Epidermal melanocyte (primary cell): ENCODE measurements at regions not wholly inside any gene's neighbourhood (a gene's known extent, or its start where the extent isn't known, plus 50 kb on each side); places are given as distances from the start of the nearest gene placed in this dataset.

Experiments used
- DNase-seq: peaks from one replicate; pipeline ENCODE4 v3.0.0; 2011; ENCODE audit warnings: low spot score; ENCODE audit not compliant: insufficient read length

DNA sequence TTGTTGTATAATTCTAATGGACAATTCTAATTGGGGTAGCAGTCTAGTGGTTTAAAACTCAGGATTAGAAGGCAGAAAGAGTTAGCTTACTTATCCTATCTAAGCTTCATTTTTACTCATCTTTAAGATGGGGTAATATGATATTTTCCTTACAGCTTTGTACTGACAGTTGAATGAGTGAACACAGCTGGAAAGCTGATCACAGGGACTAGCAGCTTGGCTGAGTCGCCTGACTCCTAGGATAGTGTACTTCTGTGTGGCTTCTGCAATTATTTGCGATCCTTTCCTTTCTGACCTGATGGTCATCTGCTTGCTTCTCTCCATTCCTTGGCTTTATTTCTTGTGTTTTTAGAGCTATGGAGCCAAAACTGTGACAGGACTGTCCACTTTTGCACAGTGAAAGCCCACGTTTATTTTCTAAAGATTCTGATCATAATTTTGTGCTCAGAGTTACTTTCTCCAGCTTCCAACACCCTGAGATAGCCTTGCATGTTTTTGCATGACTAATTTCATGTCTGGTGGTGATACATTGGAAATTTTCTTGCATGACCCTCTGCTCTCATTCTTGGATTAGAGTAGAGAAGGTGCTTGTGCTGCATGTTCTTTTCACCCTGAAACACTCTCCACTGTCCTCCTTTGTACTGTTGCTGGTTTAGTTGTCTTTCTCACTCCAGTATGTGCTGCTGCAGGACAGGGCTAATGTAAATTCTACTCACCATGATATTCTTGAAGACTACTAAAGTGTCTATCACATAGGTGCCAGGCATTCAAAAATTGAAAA, 377.0 kb upstream of the ATP2B1 start:
- no peak for DNase-seq

DNA sequence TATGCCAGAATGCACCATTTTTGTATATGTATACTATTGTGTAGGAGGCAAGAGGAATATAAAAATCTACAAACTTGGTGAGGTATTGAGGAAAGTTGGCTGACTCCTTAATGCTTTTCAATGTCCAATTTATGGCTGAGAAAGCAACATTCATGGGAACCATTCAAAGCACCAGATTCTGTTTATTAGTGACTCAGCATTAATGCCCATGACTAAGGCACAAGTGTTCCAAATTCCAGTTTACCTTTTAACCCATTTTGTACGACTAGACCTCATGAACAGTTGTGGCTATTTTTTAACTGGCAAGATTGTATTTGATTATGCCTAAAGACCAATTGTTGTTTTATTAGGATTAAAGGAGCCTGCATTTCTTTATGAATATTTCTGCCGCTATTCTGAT, 375.4 kb upstream of the ATP2B1 start:
- DNase-seq = no peak

DNA sequence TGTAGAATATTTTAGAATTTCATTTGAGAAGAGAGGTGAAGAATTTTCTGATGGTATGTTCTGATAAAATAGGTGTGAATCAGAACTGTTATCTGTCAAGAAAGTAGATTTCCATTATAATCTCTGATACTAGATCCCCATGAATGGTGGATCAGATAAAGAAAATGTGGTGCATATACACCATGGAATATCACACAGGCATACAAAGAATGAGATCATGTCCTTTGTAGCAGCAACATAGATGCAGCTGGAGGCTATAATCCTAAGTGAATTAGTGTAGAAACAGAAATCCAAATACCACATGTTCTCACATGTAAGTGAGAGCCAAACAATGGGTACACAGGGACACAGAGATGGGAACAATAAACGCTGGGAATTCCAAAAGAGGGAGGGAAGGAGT, 372.0 kb upstream of the ATP2B1 start:
- DNase-seq = no peak

DNA sequence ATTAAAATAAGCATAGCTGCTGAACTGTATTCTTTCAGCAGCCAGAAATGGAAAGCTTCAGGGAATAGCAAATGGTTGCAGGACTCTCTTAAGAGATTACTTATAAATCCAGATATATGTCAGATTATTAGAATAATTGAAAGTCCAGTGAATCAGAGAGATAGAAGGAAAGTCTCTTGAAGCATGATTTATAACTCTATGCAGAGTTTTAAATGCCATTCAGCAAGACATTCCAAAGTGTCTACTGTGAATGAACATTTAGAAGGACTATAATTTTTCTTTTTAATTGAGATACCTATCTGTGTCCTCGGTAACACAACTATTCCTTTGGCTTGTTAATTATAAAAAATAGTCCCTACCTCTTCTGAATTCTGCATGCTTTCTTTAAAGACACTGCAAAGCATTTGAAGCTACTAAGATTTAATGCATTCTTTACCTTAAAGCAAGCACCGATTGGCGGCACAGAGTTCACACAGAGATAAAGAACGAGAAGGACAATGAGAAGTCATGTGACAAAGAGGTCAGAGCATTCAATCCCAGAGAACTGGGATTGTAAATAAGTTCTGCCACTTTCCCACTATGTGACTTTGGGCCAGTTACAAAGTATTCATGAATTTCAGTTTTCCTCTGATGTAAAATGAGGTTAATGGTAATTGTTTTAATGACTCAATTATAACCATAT, 371.0 kb upstream of the ATP2B1 start:
- no peak for DNase-seq

DNA sequence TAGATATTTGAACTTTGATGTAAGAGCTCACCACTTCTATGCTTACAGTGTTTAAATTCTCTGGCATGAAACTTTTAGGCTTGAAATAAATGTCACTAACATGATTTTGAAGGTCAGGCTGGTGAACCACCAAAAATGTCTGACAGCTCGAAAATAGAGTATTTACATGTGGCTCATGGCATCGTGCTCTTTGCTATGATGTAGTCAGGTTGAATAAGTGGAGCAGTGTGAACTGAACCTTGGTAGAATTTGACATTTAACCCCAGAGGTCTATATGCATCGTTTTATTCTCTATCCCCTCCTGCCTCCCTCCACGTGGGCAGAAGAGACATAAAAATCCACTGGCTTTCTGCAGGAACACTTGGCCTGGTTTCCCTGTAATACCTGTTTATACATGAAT, 369.7 kb upstream of the ATP2B1 start:
- DNase-seq = no peak

DNA sequence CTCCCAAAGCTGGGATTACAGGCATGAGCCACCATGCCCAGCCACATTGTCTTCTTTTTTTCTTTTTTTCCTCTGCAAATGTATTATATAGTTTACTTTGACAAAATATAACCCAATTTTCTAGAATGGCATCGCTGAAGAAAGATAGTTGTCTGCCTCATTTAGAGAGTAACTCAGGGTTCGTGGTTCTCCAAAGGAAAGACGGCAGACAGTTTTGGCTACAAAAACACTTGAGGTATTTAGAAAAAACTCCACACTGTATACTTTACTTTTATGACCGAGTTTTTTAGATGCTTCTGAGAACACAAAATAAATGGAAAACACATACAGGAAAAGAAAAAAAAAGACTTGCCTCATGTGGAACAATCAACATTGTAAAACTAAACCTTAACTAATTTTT, 369.1 kb upstream of the ATP2B1 start:
- DNase-seq = no peak

DNA sequence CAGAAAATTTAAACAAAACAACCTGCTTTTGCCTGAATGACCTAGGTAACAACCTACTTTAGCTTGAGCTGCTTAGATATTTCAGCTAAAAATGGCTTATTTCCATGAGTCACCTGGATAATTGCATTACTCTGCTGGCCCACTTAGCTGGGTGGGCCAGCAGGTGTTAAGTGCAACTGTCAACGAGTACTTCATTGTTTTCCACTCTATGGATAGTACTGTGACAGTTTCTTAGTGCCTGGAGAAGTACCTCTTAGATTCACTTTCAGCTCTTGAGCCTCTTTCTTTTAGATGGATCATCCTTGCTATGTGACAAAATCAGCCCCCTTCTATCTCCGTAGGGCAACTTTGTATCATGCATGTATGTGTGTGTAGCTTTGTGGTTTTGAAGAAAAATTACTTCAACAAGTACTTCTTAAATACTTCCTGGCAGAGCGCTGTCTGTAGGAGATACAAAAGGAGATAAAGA, 368.2 kb upstream of the ATP2B1 start:
- DNase-seq = no peak

DNA sequence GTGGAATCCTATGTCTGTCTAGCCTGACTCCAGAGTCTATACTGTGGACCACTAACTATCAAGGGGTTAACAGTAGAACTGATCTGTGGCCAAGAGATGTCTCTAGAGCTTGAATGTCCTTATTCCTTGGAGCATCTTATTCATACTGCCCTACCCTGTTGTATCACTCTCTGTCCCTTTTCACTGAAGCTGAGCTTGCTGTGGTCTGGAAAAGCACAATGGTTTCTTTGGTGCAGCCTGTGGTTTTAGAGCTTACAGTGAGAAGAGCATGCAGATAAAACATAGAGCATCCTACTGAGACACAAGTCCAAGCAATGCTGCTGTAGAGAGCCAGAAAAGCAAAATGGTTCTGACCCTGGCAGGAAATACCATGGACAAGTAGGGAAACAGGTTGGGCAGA, 367.0 kb upstream of the ATP2B1 start:
- no peak for DNase-seq

DNA sequence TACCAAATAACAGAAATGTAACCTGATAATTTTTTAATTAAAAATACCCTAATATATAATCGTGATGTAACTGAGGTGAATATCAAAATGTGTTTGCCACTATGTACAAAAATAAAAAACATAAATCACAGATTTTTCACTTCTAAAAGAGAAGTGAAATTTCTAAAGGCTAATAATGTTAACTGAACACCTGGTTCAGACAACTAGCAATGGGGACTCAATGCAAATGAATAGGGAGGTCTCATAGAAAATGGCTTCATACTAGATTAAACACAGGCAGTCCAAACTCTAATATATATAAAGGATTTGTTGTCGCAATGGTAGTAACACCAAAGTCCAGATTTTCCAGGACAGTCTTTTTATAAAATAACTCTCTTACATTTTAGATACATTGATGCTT, 365.4 kb upstream of the ATP2B1 start:
- no peak for DNase-seq

DNA sequence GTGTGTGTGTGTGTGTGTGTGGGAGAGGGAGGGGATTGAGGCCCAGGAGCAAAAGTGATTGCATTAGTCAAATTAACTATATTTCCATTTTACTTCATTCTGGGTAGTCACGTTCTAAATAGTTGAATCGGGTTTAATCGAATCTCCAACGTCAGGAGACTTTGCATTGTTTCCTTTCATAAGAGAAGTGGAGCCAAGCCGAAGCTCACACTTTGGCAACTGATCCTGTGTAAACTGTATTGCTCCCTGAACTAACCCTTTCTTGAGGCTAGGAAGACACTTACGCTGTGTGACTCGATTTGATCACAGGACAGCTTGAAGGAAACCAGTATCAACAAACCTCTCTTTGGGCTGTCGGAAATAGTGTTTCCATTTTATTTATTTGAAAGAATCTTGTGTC, 363.4 kb upstream of the ATP2B1 start:
- DNase-seq = no peak

DNA sequence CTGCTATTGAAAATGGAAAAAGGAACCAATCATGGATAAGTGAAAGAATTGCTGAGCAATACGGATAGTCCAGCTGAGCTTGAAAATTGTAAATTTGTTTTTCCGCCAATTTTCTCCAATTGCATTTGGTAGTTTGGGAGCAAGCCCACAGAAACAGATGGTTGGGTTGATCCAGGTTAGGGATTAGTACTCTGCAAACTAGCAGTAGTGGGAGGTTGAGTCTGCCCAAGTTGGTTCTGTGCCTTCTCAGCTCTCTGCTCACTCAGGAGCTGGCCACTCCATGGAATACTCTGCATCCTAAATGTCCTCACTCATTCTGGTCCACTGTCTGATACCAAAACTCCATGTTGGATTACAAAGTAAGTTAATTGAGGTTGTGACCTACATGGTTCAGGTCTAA, 361.1 kb upstream of the ATP2B1 start:
- DNase-seq = no peak

DNA sequence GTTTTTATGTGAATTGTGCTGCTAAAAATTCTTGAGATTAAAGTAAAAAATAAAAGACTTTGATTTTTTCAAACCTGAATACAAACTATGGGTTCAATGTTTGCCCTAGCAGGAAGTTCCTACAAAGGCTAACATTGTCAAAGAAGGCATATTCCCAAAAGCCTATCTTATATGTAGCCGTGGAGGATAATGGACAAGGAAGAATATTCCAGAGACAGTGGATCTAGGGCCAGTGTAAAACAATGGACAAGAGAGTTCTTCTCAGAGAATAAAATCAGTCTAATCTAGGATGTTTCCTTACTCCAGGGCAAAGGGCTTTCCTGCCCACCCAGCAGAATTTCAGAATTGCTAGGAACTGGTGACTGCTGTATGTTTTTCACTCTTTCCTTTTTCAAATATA, 359.2 kb upstream of the ATP2B1 start:
- no peak for DNase-seq

DNA sequence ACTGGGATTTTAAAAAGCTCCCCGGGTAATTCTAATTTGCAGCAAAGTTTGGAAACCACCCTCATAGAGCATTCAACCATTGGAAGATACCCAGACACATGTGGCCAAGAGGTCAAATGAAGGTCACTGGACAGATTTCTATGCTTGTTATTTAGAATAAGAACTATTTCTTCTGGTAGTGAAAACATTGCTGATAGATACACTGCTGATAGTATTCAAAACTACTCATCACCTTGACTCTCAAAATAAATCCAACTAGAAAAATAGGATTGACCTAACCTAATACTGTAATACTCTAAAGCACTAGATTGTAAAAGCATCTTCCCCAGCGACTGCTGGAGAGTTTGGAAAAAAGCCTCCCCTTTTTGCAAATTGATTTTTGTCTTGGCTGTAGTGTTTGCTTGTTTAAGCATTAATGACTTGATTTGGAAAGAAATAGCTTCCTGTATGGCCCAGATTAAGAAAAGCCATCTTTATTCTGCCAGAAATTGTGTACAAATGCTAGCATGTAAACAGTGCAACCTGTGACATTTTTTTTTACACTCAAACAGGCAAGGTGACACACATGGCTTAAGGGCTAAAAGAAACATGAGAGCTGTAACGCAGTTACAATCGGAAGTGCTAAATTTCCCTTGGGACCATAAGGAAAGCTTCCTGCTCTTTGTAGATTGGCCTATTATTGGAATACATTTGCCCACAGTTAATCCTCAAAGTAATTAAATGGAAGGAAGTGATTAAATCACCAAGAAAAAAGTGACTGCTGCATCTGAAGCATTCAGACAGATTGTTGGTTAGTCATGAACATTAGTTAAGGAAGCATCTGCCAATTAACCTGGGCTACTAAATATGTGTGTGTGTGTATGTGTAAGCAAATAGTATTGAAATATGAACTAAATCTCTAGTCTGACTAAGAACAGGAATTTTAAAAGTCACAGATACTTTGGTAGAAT, 356.5 kb upstream of the ATP2B1 start:
- DNase-seq = no peak

DNA sequence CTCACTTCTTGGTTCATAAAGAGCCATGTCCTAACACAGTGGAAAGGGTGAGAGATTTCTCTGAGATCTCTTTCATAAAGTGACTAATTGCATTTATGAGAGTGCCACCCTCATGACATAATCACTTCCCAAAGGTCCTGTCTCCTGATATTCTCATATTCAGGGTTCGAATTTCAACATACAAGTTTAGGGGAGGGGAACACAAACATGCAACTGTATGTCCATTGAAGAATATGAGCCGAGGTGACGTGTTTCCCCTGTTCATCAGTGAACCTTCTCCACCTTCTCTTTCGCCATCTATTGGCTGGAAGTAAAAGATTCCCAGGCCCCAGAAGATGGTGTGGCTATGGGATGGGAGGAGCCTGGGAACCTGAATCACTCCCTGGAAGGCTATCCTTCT, 354.2 kb upstream of the ATP2B1 start:
- DNase-seq = no peak

DNA sequence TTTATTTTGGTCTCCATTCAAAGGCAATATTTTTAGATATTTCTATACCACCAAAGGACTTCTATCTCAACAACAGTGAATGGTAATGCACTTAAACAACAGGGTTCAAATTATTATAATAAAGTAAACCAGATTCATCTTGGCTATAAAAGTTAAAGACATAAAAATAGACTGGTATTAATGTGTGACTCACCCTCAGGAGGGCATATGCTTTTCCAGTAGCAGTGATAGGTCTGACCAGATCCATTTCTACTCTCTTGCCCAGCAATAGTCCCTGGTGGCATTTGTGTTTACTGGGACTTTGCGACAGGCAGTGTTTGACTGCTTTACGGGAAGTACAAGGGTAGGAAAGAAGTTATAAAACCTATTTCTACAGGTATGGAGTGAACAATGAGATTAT, 353.2 kb upstream of the ATP2B1 start:
- no peak for DNase-seq

DNA sequence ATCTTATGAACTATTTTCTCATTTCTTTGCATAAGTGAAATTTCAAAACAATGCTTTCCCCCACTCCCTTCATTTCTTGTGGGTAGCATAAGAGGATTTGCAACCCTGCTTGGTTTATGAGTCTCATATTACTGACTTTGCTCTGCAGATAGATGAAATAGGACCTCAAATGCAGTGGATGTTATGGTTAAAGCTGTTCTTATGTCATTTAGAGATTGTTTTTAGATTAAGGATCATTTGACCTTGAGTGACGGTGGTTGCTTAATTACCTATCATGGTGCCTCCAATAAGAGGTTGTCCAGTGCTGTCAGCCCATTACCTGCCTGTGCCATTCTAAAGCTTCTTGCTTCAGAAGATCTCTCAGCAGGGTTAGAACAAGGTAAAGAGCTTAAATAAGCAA, 351.4 kb upstream of the ATP2B1 start:
- DNase-seq = no peak

DNA sequence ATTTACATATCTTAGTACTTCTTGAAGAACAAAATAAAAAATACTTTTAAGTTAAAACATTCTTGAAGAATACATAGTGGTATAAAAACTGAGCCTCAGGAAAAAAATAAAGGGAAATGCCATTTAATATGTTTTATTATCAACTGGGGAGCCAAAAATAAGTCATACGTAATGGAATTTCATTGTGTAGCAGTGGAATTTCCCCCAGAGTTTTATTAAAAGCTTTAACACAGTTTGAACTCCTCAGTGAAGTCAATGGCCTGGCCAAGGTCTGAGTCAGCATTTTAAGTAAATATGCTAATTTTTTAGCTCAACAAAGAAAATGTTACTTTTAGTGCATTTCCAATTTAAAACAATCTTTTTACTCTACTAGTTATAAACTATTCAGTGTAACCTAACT, 350.1 kb upstream of the ATP2B1 start:
- DNase-seq = no peak

DNA sequence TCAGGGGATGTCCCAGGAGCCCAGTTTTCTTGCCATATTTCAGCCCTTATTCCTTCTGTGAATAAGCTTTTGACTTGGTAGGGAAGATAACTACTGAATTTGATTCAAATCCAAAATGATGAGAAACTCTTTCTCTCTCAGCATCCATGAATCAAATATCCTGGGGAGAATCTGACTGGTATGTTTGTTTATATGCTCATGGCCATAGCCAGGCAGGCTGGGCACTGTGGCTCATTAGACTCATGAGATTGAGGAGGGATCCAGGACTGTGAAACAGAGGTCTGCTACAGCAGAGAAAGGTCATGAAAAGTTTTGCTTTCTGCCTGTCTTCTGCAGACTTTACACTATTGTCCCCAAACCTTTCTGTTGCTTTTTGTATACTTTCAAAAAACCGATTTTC, 346.4 kb upstream of the ATP2B1 start:
- DNase-seq = no peak

DNA sequence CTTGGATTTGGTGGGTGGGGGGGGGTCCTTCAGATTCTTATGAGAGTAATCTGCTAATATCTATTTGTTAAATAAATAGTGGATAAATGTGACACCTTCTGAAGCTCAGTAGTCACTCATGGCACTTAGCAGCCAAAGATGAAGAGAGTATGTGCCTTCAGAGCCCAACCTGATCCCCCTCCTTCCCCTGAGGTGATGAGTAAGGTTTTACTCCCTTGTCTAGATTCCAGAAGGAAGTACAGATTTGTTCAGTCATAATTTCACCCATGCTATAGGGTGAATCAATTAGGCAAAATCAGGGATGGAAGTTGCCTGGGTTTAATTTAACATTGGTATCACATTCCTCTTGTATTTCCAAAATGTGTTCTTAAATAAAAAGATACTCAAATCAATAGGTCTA, 340.3 kb upstream of the ATP2B1 start:
- no peak for DNase-seq

DNA sequence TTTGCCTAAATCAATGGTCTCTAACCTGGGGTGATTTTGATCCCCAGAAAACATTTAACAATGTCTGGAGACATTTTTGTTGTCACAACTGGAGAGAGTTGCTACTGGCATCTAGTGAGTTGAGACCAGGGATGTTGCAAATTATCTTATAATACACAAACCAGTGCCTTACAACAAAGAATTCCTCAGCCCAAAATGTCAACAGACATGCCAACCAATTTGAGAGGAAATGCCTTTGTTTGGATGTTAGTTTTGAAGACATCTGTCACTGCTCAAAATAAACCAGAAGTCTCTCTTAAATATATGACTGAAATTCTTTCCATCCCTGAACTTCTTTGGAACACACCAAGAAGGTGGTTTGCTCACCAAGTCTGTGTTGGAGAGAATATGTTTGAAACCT, 336.9 kb upstream of the ATP2B1 start:
- no peak for DNase-seq

DNA sequence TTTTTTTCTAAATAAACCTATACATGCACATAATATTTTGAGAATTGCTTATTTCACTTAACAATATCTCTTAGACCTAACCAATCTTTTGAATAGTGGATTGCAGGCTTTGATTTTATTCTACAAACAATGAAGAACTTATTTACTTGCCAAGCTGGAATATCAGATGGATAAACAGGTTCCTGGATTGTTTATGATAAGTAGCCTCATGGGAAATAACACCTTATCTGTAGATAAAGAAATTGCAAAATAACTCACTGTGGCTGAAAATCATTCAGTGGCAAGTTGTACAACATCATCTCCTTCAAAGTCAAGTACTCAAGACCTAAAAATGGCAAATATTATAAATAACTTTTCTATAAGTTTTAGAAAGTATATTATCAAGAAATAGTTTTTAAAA, 335.4 kb upstream of the ATP2B1 start:
- no peak for DNase-seq
